ENCODE measurements at regions not wholly inside any gene's neighbourhood (a gene's known extent, or its start where the extent isn't known, plus 50 kb on each side); places are given as distances from the start of the nearest gene placed in this dataset.
"Not testable (repeated sequence)": the region's sequence is repeated elsewhere in the genome, so short reads cannot be mapped to it uniquely, and the experiment has no call there.

GRCh38 chr2:199042660-199043379 lies 414.9 kb downstream of the SATB2 start:
- H3K4me3 ChIP-seq (ENCODE audit: low read depth, low read length): no peak overlapping the region
- DNase-seq (ENCODE audit: low read depth): no peak
- H3K36me3 ChIP-seq (ENCODE audit: control insufficient read depth, insufficient read depth, low read length): no peaks in the 10 kb centered on the region
- TF ChIP-seq CTCF (IDR thresholded peaks at IDR 0.05; ENCODE audit: insufficient read depth, low read length, poor library complexity, severe bottlenecking): no peak
- no peaks in the 10 kb centered on the region for H3K27me3 ChIP-seq (ENCODE audit: control insufficient read depth, insufficient read depth, low read length)

GRCh38 chr2:199040522-199040921 lies 417.2 kb downstream of the SATB2 start:
- no peak for DNase-seq (ENCODE audit: low read depth)
- Histone ChIP-seq H3K4me3 (ENCODE audit: low read depth, low read length) (no peak overlapping the region), H3K27me3 (ENCODE audit: control insufficient read depth, insufficient read depth, low read length) (no peaks in the 10 kb centered on the region), H3K36me3 (ENCODE audit: control insufficient read depth, insufficient read depth, low read length) (no peaks in the 10 kb centered on the region)
- no peak for TF ChIP-seq CTCF (IDR thresholded peaks at IDR 0.05; ENCODE audit: insufficient read depth, low read length, poor library complexity, severe bottlenecking)

- H3K36me3 ChIP-seq (ENCODE audit: control insufficient read depth, insufficient read depth, low read length); DNase-seq (ENCODE audit: low read depth); H3K27me3 ChIP-seq (ENCODE audit: control insufficient read depth, insufficient read depth, low read length); H3K4me3 ChIP-seq (ENCODE audit: low read depth, low read length): not testable (repeated sequence)
Measured at GRCh38 chr2:199033761-199034160, 424.0 kb downstream of the SATB2 start.

- H3K4me3 ChIP-seq (ENCODE audit: low read depth, low read length): no peak overlapping the region
- H3K36me3 ChIP-seq (ENCODE audit: control insufficient read depth, insufficient read depth, low read length): no peaks in the 10 kb centered on the region
- no peaks in the 10 kb centered on the region for H3K27me3 ChIP-seq (ENCODE audit: control insufficient read depth, insufficient read depth, low read length)
- no peak for DNase-seq (ENCODE audit: low read depth)
- no peak for TF ChIP-seq CTCF (IDR thresholded peaks at IDR 0.05; ENCODE audit: insufficient read depth, low read length, poor library complexity, severe bottlenecking)
Measured at GRCh38 chr2:199025146-199025545, 432.6 kb downstream of the SATB2 start.

GRCh38 chr2:199024224-199024623 lies 433.5 kb downstream of the SATB2 start:
- no peak for TF ChIP-seq CTCF (IDR thresholded peaks at IDR 0.05; ENCODE audit: insufficient read depth, low read length, poor library complexity, severe bottlenecking)
- no peak for DNase-seq (ENCODE audit: low read depth)
- H3K4me3 ChIP-seq (ENCODE audit: low read depth, low read length): no peak overlapping the region
- H3K36me3 ChIP-seq (ENCODE audit: control insufficient read depth, insufficient read depth, low read length): no peaks in the 10 kb centered on the region
- H3K27me3 ChIP-seq (ENCODE audit: control insufficient read depth, insufficient read depth, low read length): no peaks in the 10 kb centered on the region

- H3K36me3 ChIP-seq (ENCODE audit: control insufficient read depth, insufficient read depth, low read length): no peaks in the 10 kb centered on the region
- H3K27me3 ChIP-seq (ENCODE audit: control insufficient read depth, insufficient read depth, low read length): no peaks in the 10 kb centered on the region
- peak; percentile 10 for DNase-seq (ENCODE audit: low read depth)
- H3K4me3 ChIP-seq (ENCODE audit: low read depth, low read length): no peak overlapping the region
- TF ChIP-seq CTCF (IDR thresholded peaks at IDR 0.05; ENCODE audit: insufficient read depth, low read length, poor library complexity, severe bottlenecking): peak; percentile 83
Measured at GRCh38 chr2:199019898-199020507, 437.7 kb downstream of the SATB2 start.
